ENCODE measurements at regions not wholly inside any gene's neighbourhood (a gene's known extent, or its start where the extent isn't known, plus 50 kb on each side); places are given as distances from the start of the nearest gene placed in this dataset.

DNA sequence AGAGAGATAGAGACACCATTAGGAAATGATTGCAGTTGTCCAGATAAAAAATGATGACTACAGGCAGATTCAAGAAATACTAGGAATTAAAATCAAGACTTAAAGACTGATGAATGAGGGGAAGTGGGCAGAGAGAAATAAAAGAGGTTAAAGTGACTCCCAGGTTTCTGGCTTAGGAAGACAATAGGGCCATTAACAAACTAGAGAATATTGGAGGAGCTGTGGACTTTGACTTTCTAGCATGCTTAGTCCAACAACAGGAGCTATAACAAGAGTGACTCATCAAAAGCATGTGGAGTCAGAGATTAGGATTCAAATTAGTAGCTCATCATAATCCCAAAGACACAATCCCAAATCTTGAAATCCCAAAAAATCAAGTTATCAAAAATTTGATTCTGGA is 101.5 kb downstream of the BMP4 start:
- no peak overlapping the region for H2BK15ac ChIP-seq (ENCODE audit: low read length)
- CTCF ChIA-PET (ENCODE audit: partially characterized antibody), result no interaction called here
- H3K14ac ChIP-seq (ENCODE audit: insufficient read length), result no peak overlapping the region
- no peak overlapping the region for H2AFZ ChIP-seq (ENCODE audit: low read length)
- H3K4ac ChIP-seq (replicated peaks; ENCODE audit: insufficient read length, low read depth, low read length), result no peak overlapping the region
- H3K27ac ChIP-seq (ENCODE audit: low read depth, low read length), result no peak overlapping the region
- no peak overlapping the region for H3K4me2 ChIP-seq (ENCODE audit: insufficient read depth in 1 of 2, low read depth in 2 of 2, low read length in 2 of 2)
- H2BK5ac ChIP-seq (ENCODE audit: low read depth, low read length), result no peak overlapping the region
- H3K79me2 ChIP-seq (ENCODE audit: control insufficient read depth in 1 of 2, insufficient read depth in 2 of 2, low read length in 2 of 2), result no peaks in the 10 kb centered on the region
- no peak overlapping the region for H3K18ac ChIP-seq (ENCODE audit: extremely low read depth, low read length)
- H4K5ac ChIP-seq (ENCODE audit: insufficient read length, low read depth, low read length), result no peak overlapping the region
- no peak overlapping the region for H3K4me3 ChIP-seq (ENCODE audit: extremely low read depth in 1 of 4, insufficient read depth in 2 of 4, low read depth in 3 of 4, low read length in 4 of 4)
- no peaks in the 10 kb centered on the region for H3K23me2 ChIP-seq (ENCODE audit: low read depth, low read length)
- no peak overlapping the region for H3K23ac ChIP-seq (ENCODE audit: insufficient read length)
- POLR2A ChIA-PET (ENCODE audit: partially characterized antibody), result no interaction called here
- H3K27me3 ChIP-seq (replicated peaks in 1 of 4; ENCODE audit: control insufficient read depth in 3 of 4, extremely low read depth in 1 of 4, insufficient read depth in 3 of 4, low read length in 3 of 4), result no peaks in the 10 kb centered on the region
- H2BK20ac ChIP-seq (ENCODE audit: low read length), result no peak overlapping the region
- H3K9me3 ChIP-seq (ENCODE audit: insufficient read depth in 2 of 2, low read depth in 1 of 2, low read length in 1 of 2), result no peaks in the 10 kb centered on the region
- no peak overlapping the region for H4K91ac ChIP-seq (replicated peaks; ENCODE audit: insufficient read length, low read length)
- H3K4me1 ChIP-seq (replicated peaks in 1 of 4; ENCODE audit: control insufficient read depth in 3 of 4, insufficient read depth in 4 of 4, low read length in 3 of 4), result no peaks in the 10 kb centered on the region; a peak in 1 of 7 replicates
- H3K9ac ChIP-seq (replicated peaks in 1 of 4; ENCODE audit: extremely low read depth in 1 of 4, low read depth in 3 of 4, low read length in 3 of 4), result no peak overlapping the region
- H4K8ac ChIP-seq (ENCODE audit: extremely low read depth, insufficient read depth, low read length), result no peak overlapping the region
- DNase-seq (ENCODE audit: low read depth in 1 of 2, low spot score in 2 of 2), result no peak
- H3K36me3 ChIP-seq (ENCODE audit: control insufficient read depth in 2 of 4, insufficient read depth in 4 of 4, low read length in 3 of 4), result no peaks in the 10 kb centered on the region
- no peaks in the 10 kb centered on the region for H3K79me1 ChIP-seq (ENCODE audit: low read depth, low read length)
- no peak overlapping the region for H2BK12ac ChIP-seq (ENCODE audit: low read depth, low read length)
- no peak for FAIRE-seq
- no peak overlapping the region for H2AK5ac ChIP-seq (ENCODE audit: low read depth, low read length)
- H2BK120ac ChIP-seq (replicated peaks; ENCODE audit: low read depth, low read length), result no peak overlapping the region
- H3K56ac ChIP-seq (replicated peaks; ENCODE audit: insufficient read length, low read depth, low read length), result no peak overlapping the region
- no peaks in the 10 kb centered on the region for H4K20me1 ChIP-seq (replicated peaks in 1 of 2; ENCODE audit: control insufficient read depth in 1 of 2, insufficient read depth in 2 of 2, low read length in 2 of 2)
- no peak for TF ChIP-seq SP4 (IDR thresholded peaks at IDR 0.05; ENCODE audit: low read length)
- TF ChIP-seq PHF8 (conservative IDR thresholded peaks at IDR 0.05; ENCODE audit: low read depth, low read length), result no peak
- no peak for TF ChIP-seq BRCA1 (IDR thresholded peaks at IDR 0.05; ENCODE audit: low read depth, low read length)
- TF ChIP-seq KDM4A (IDR thresholded peaks at IDR 0.05; ENCODE audit: low read depth, low read length, severe bottlenecking), result no peak
- no peak for TF ChIP-seq EGR1 (IDR thresholded peaks at IDR 0.05; ENCODE audit: borderline replicate concordance, low read depth, low read length)
- TF ChIP-seq MAFK (IDR thresholded peaks at IDR 0.05; ENCODE audit: low read depth, low read length), result no peak
- TF ChIP-seq TEAD4 (IDR thresholded peaks at IDR 0.05; ENCODE audit: low read depth, low read length), result no peak
- TF ChIP-seq POLR2A (IDR thresholded peaks at IDR 0.05; ENCODE audit: control extremely low read depth in 1 of 2, low read depth in 2 of 2, low read length in 2 of 2), result no peak
- no peak for TF ChIP-seq JUND (IDR thresholded peaks at IDR 0.05; ENCODE audit: low read length)
- no peak for TF ChIP-seq CBX8 (IDR thresholded peaks at IDR 0.05; ENCODE audit: borderline replicate concordance, low read depth, low read length)
- TF ChIP-seq RNF2 (IDR thresholded peaks at IDR 0.05; ENCODE audit: borderline replicate concordance, low read depth, low read length, missing control alignments, poor library complexity, severe bottlenecking), result no peak
- no peak for TF ChIP-seq RAD21 (IDR thresholded peaks at IDR 0.05 in 1 of 2, conservative IDR thresholded peaks at IDR 0.05 in 1 of 2; ENCODE audit: low read depth in 2 of 2, low read length in 2 of 2)
- no peak for TF ChIP-seq CREB1 (IDR thresholded peaks at IDR 0.05)
- no peak for TF ChIP-seq KDM5A (IDR thresholded peaks at IDR 0.05; ENCODE audit: low read length)
- no peak for TF ChIP-seq TAF7 (optimal IDR thresholded peaks at IDR 0.05; ENCODE audit: borderline replicate concordance, low read depth, low read length)
- TF ChIP-seq TCF12 (IDR thresholded peaks at IDR 0.05; ENCODE audit: low read depth, low read length), result no peak
- no peak for TF ChIP-seq POU5F1 (IDR thresholded peaks at IDR 0.05; ENCODE audit: low read depth, low read length)
- no peak for TF ChIP-seq BCL11A (IDR thresholded peaks at IDR 0.05; ENCODE audit: low read depth in 2 of 2, low read length in 2 of 2)

All from H1 (cell line).